ENCODE measurements at regions not wholly inside any gene's neighbourhood (a gene's known extent, or its start where the extent isn't known, plus 50 kb on each side); places are given as distances from the start of the nearest gene placed in this dataset.

DNA sequence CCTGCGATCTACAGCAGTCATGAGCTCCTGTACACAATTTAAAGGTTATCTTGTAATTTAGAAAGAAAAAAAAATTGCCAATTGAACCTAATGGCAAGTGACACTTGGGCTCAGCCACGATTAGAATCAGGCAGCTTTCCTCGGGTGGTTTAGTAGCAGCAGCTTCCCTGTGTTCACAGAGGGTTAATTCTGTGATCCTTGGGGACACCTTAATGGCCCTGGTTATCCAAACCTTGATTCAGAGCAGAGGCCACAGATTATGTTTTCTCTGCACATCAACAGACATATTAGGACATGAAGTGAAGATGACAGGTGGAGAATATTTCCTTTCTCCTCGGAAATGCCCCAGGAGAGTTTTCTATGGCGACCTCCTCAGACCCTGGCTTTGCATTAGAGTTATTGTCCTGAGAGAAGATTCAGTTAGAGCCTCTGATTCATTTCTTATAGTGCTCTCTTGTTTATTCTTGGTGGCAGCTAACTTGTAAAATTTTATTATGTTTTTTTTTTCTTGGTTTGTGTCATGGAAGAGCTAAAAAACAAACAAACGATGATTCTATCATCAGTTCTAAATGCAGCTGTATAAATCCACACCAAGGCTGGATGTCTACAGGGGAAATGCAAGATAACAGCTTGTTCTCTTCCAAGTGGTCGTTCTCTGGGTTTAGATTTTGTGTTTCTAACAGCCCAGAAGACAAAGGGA lies 351.2 kb upstream of the DYNLRB2 start:
- DNase-seq (ENCODE audit: low read depth), result no peak

DNA sequence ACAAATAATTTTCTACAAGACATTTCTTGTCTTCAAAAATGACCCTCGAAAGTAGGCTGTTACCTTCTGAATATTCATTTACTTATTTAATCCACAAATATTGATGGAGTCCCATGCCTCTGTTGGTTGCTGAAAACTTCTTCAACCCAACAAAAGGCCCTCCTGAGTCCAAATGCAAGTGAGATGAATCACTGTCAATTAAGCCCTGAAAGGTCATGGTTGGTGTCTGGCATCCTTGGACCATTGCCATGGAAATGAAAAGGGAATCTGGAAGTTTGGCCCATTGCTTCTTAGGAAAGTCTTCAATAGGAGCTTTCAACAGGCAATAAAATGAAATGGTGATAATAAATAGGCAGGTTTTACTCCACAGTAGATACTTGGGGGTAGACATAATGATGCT lies 364.7 kb upstream of the DYNLRB2 start:
- DNase-seq (ENCODE audit: low read depth), result no peak

DNA sequence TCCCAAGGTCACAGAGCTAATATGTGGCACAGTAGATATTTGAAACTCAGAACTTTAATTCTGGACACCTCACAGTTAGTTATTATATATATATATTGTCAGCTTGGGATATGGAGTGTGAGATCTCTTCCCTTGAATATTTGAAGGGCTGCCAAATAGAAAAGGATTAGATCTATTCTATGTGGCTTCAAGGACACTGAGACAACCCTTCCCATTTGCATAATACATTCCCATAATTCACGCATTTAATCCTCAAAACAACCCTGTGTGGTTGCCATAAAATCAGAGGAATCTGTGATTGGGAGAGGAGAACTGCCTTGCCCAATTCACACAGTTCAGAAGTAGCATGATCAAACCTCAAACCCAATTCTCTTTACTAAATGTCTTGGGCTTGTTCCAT lies 365.8 kb upstream of the DYNLRB2 start:
- DNase-seq (ENCODE audit: low read depth), result no peak

DNA sequence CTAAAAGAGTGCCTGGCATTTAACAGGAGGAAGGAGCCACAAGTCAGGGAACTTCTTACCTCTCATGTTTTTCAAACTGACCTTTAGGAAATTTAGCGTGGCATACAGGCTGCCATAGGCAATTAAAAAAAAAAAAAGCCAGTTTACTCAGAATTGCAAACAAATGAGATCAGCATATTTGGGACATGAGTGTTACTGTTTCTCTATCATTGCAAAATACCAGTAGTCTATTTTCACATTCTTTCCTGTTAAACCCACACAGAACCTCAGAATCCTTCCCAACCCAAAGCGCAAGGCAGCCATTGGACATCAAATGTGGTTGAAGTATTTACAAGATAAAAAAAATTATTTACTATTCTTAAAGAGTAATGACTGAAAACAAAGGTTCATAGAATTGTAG lies 366.4 kb upstream of the DYNLRB2 start:
- DNase-seq (ENCODE audit: low read depth), result no peak

DNA sequence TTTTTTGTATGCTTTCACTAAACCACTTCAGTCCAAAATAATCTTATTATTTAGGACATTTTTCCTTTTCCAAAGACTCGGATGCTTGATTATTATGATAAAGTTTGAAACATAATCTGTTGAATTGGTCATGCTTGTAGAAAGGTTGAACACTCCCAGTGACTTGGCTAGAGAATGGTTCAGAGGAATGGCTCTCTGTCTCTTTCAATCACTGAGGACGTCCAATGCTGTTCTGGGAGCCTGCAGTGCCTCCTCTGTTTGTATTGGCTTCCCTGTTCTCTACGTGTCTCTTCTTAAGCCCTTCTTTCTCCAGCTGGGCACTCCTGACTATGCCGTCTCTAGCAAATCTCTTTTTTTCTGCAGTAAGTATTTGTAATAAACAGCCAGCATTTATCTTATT lies 369.0 kb upstream of the DYNLRB2 start:
- DNase-seq (ENCODE audit: low read depth), result no peak

DNA sequence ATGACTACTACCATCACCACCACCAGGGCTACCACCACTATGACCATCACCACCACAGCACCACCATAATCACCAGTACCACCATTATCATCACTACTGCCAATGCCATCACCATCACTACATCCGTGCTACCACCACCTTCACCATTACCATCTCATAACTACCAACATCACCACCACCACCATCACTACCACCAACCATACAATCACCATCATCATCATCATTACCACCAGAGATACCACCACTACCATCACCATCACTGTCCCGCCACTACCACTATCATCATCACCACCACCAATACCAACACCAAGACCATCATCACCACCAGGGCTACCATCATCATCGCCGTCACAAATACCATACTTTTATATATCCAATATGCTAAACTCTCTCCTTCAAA lies 369.6 kb upstream of the DYNLRB2 start:
- DNase-seq (ENCODE audit: low read depth), result no peak

DNA sequence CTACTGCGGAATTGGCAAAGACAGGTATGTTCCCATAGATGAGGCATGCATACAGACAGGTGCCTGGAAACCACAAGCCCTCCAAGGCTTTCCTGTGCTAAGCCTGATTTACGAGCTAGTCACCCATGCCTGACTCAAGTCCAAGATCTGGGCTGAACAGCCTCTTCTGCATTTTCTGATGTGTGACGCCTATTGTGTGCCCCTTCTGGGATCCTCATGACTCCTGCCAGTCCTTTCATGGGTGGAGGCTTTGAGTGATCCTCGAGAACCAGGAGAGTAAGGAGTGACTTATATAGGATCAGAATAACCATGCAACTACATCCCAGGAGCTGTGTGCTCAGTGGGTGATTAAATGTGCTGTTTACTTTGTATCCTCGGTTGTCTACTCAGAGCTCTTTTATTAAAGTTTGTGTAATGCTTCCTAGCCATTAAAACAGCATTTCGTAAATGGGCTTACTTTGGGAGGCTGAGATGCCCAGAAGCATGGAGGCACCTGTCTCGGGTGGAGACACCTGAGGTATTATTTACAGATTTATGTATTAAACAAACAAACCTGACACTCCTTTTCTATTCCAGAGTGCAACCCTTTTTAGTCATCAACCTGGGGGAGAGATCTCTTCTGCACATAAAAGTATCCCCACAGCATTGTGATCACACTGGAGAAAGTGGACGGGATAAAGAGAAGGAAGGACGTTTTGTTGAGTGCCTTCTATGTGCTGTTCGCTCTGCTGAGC lies 373.0 kb upstream of the DYNLRB2 start:
- DNase-seq (ENCODE audit: low read depth), result no peak

DNA sequence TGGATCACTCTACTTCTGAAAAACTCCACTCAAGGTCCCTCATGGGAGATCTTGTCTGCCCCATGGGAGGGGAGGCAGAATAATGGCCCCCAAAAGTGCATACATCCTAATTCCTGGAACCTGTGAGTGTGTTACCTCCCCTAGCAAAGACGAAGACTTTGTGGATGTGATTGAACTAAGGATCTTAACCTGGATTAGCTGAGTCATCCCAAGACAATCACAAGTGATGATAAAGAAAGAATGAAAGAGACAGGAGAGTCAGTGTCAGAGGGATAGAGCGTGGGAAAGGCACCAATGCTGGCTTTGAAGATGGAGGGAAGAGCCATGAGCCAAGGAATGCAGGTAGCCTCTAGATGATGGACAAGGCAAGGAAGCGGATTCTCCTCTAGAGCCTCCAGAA lies 374.7 kb upstream of the DYNLRB2 start:
- DNase-seq (ENCODE audit: low read depth), result no peak

DNA sequence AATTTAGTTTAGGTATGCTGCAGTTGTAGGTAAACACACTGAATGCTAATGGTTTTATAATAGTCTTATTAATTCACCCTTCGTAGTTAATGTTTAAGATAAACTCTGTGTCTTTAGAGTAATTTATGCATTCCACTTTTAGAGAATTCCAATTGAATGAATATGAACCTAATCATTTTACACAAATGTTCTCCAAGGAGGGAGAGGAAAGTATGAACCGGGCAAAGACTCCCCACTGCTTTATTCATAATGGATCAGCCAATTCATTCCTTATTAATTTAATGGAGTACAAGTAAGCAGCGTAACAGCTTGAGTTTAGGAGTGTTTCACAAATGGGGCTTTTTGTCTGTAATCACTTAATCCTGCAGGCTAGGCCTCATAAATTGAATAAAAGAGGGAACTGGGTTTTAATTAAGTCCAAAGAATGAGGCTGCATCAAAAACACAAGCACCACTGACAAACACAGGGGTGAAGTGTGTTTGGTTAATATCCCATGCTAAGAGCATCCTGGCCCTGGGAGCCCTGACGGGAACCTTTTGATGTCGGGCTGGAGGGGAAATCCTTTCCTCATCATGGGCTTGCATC lies 375.7 kb upstream of the DYNLRB2 start:
- no peak for DNase-seq (ENCODE audit: low read depth)

DNA sequence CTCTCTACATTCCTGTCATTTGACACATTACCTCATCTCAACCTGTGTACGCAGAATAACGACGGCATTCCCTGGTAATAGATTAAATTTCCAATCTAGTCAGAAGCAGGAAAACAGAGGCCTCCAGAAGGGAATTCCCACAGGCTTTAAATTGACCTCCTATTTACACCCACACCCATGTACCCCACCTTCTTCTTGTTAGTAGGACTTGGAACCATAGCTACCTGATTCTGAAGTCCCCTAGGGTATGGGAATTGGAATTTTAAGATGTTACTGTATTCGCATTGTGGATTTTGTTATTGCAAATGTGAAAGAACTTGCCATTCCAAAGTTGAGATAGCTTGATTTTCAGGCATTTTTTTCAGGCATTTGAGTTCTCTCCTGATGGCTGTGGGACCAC lies 377.5 kb upstream of the DYNLRB2 start:
- DNase-seq (ENCODE audit: low read depth), result no peak

DNA sequence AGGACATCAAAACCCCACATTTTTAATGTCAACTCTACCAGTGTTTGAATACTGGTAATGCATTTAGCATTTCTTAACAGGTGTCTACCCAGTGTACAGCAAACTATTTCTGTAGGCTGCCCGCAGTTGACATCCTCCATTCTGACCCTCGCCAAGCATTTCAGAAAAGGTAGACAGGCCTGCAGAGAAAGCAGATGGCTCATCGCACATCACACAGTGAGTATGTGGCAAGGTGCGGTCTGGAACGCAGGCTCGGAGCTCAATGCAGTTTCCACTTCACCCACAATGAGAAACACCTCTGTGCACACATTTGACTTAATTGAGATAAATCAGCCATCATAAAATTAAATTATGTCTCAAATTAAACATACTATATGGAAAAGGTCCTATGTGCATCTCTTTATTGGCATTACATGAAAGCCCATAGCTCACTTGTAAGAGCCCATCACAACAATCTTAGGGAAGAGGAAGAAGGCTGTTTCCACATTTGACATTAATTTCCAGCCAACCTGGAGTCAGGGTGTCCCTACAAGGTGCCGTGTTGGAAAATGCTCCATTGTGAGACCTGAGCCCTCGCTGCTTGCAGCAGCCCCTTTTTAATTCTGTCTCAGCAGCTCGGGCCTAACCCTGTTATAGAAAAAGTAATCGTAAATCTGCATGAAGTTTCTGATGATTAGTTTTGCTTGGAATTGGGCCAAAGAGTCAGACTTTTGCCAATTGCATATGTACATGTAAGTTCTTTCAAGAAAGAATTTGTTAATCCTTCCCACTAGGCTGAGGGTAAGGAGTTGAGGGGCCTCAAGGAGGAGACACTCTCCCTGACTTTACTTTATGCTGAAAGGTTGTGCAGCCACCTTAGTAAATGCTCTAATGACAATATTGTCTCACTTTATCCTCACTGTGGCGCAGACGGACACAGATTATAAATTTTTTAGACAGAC lies 378.7 kb upstream of the DYNLRB2 start:
- DNase-seq (ENCODE audit: low read depth), result no peak

DNA sequence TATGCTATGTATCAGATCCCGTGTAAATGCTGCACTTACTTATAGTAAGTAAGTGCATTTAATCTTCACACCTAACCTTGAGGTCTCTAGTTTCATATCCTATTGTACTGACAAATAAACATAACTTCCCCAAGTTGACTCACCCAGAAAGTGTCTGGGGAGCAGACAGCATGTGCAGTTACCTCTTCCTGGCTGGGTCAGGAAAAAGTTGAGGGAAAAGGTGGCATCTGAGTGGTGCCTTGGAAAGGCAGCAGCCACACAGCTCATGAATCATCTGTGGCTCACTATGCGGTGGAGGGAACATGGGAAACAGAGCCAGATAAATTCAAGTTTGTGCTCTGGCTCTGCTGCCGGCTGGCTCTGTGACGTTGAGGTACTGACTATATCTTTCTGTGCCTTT lies 382.0 kb upstream of the DYNLRB2 start:
- no peak for DNase-seq (ENCODE audit: low read depth)

DNA sequence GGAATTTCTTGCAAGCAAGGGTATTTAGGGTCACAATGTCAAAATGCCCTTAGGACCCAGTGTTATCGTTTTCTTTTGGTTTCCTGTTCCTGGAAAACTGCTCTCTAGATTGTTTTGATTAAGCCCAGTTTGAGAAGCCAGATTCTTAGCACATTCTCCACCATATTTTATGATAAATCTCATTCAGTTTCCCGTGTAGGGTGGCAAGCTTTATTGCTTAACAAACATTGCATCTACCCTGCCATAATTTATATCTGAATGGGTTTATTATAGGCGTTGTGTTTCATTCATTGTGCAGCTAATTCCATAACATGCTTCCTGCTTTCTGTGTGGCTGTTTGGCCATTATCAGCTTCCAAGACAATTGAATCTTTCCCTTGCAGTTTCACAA lies 389.1 kb upstream of the DYNLRB2 start:
- DNase-seq (ENCODE audit: low read depth), result no peak

DNA sequence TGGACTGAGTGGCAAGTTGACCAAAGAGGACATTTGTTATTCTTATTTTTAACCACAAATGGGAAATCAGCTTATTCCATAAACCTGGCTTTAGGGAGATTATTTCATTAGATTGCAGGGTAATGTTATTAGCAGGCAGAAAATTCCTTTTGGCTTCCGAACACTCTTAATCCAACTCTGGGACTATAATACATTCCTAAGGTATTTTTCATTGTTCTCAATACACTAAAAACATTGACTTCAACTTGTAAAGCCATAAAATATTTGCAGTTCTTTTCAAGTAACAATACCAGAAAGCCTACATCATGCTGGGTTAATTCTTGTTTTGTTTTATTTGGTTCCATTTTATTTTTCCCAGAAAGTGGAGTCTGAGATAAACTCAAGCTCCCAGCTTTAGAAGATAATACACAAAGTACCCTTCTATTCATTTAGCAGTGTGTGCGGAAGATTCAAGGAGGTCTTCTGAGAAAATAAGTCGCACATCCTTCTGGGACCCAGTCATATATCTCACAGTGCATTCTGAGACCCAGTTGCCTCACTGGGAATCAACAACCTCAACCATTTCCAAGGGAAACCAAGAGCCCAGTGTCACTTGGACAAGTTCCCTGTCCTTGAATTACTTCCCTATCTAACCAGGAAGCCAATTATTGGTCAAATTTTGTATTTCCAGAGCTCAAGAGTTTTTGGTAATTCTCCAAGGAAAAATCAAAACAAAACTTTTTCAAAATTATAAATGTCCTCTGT lies 389.6 kb upstream of the DYNLRB2 start:
- no peak for DNase-seq (ENCODE audit: low read depth)

DNA sequence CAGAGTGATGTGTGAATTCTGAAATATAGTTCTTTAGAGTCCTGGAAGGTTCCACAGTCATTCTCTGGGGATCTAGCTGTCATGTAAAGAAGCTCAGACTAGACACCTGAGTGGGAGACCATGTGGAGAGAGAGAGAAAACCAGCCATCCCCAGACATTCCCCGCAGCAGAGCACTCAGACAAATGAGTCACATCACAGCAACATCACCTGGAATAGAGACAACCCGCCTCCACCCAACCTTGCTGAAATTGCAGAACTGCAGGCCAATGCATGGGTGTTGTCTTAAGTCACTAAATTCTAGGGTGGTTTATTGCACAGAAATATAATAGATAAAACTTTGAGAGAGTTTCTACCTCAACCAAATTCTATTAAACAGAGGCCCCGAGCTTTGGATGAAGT lies 392.0 kb upstream of the DYNLRB2 start:
- no peak for DNase-seq (ENCODE audit: low read depth)

DNA sequence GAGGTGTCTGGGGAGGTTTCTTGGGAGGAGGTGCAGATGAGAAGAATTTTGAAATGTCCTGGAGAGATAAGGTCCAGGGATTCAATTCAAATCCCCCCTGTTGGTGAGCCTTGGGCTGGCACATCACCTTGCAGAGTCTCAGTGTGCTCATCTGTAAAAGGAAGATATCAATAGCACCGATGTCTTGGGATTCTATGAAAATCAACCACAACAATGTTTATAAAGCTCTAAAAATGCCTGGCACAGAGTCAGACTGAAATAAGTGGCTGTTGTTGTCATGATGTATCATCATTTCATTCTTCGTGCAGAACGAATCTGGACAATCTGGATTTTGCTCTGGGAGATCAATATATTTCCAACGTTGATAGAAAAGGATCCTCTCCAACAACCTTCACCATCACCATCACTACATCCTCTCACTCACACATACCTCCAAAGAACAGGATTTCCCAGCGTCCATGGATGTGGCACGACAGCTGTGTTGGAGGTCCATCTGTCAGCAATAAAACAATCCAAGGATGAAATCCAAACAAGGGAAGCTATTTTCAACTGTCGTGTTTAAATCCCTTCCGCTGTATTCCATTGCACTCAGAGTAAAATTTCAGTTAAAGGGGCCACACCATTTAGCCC lies 393.7 kb upstream of the DYNLRB2 start:
- DNase-seq (ENCODE audit: low read depth), result no peak

DNA sequence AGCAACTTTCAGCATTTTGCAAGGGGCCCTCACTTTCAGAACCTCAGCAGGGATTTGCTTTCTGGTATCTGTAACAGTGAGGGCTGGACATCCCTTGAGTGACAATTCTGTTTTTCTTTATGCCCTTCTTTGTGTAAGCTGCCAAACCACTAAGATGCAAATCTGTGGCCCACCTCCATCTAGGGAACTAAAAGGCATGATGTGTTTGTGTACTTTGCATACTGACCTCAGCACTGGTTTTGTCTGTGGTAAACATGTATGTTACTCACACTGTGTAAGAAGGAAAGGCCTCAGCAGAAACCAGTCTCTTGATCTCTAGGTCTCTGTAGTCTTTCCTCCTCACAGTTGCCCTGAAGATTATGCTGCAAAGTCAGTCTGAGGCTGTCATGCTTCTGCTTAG lies 396.6 kb upstream of the DYNLRB2 start:
- DNase-seq (ENCODE audit: low read depth), result no peak

DNA sequence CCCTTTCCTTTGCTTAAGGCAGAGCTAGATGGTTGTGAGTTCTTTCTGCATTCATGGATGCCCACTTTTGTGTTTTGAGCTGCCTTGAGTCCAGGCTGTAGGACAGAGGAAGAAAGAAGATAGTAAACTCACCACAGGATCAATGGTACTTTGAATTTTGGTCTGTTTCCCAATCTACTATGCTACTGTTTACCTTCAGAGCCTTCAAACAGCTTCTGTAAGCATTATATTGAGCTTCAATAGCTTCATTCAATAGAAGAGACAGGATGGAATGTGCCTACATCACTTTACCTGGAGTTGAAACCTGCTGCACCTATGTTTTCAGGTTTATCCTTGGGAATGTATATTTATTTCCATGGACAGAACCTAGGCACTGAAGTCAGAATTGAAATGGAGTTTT lies 397.9 kb upstream of the DYNLRB2 start:
- no peak for DNase-seq (ENCODE audit: low read depth)

DNA sequence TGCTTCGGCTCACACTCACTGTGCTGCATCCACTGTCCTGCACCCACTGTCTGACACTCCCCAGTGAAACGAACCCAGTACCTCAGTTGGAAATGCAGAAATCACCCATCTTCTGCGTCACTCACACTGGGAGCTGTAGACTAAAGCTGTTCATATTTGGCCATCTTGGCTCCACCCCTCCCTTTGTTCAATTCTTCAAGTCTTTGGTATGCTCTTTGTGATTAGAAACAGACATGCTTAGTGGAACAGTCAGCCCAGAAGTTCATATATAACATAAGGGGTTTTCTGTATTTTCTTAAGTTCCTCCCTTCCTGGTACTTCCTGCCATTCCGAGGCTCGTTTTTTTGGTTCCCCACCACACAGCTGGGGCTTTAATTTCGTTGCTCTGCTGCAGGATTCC lies 398.5 kb upstream of the DYNLRB2 start:
- no peak for DNase-seq (ENCODE audit: low read depth)

DNA sequence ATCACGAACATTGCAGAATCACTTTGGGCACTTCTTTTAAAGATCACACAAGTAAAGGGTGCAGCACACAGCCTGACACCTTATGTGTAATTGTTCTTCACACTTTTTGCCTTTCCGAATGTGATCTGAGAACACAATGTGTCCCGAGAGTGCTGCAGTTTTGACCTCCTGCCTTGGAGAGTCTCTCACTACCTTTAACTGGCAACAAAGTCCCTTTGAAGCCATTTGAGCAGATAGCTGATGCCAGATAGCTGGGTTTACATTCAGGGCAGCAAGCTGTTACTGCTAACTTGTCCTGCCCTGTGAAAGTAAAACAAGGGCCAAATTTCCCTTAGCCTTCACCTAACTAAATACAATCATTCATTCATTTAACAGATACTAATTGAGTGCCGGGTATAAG lies 411.0 kb upstream of the DYNLRB2 start:
- DNase-seq (ENCODE audit: low read depth), result no peak

DNA sequence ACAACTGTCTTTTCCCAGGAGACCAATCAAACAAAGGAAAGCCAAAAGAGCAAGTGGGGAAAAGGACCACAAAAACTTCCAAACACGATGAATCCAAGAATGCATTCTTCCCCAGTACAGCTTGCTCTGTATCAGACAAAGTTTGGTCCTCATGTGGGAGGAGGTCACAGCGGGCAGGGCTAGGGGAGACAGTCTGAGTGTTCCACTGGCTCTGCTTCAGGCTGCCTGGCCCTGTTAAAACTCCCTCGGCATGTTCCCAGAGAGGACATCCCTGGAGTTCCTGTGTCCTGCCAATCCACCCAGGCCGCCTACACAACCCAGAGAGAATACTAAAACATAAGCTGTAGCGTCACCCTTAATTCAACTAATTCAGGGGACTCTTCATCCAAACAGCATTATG lies 415.1 kb upstream of the DYNLRB2 start:
- DNase-seq (ENCODE audit: low read depth), result no peak

Measured in forelimb muscle (tissue), 1 donor.